GM12892 (cell line): ENCODE measurements at regions not wholly inside any gene's neighbourhood (a gene's known extent, or its start where the extent isn't known, plus 50 kb on each side); places are given as distances from the start of the nearest gene placed in this dataset.

Source experiments
- POLR2A ChIP-seq: IDR thresholded peaks from 2 replicates; pipeline ENCODE4 v1.6.1; 2011; ENCODE audit warnings: low read depth, low read length, control low read depth
- POLR2AphosphoS5 ChIP-seq: IDR thresholded peaks from 2 replicates; pipeline ENCODE4 v1.6.1; 2011; ENCODE audit warnings: low read depth, low read length, control low read depth
- TAF1 ChIP-seq: IDR thresholded peaks from 2 replicates; pipeline ENCODE4 v1.6.1; 2011; ENCODE audit warnings: low read depth, mild to moderate bottlenecking, control low read depth, low read length, borderline replicate concordance

- TF ChIP-seq POLR2AphosphoS5: no peak
- no peak for TF ChIP-seq POLR2A
- no peak for TF ChIP-seq TAF1
Measured at GRCh38 chr1:232431748-232432147, 198.2 kb downstream of the SIPA1L2 start.
